Left lung (tissue), 4 donors: ENCODE measurements at regions not wholly inside any gene's neighbourhood (a gene's known extent, or its start where the extent isn't known, plus 50 kb on each side); places are given as distances from the start of the nearest gene placed in this dataset.

Experiments used
- ATAC-seq: fragments of 200-7000 bp; cut with Tn5 transposase; one replicate; pipeline ENCODE4 v1.9.1; 2020; ENCODE audit warnings: moderate library complexity
- DNase-seq, 4 donors: peaks; one replicate each; pipeline ENCODE4 v3.0.0-alpha.2; 2013 to 2020
- H3K27ac ChIP-seq, 2 donors: fragments of 200-600 bp; sonication (generic) in 1 of 2; one replicate each; pipeline versions ENCODE4 v1.5.0 to v1.8.0; 2020 to 2021
- H3K27me3 ChIP-seq, 2 donors: fragments of 200-600 bp; sonication (generic) in 1 of 2; one replicate each; pipeline versions ENCODE4 v1.5.0 to v1.8.0; 2020 to 2021
- H3K36me3 ChIP-seq, 2 donors: fragments of 200-600 bp; sonication (generic) in 1 of 2; one replicate each; pipeline versions ENCODE4 v1.5.0 to v1.8.0; 2020 to 2021
- H3K4me1 ChIP-seq, 2 donors: fragments of 200-600 bp; one replicate each; pipeline ENCODE4 v1.8.0; 2021
- H3K4me3 ChIP-seq, 2 donors: fragments of 200-600 bp; sonication (generic) in 1 of 2; one replicate each; pipeline versions ENCODE4 v1.5.0 to v1.8.0; 2020 to 2021; ENCODE audit warnings: mild to moderate bottlenecking in 1 of 2
- H3K9me3 ChIP-seq, 2 donors: fragments of 200-600 bp; sonication (generic) in 1 of 2; one replicate each; pipeline versions ENCODE4 v1.5.0 to v1.8.0; 2020 to 2021
- CTCF ChIP-seq, 2 donors: fragments of 200-600 bp; sonication (generic) in 1 of 2; IDR thresholded peaks; one replicate each; pipeline versions ENCODE4 v1.5.0 to v1.8.0; 2021; ENCODE audit warnings: antibody characterized with exemption in 2 of 2
- intact Hi-C, 2 donors: fragments of 100-400 bp; cut with DNase I; formaldehyde crosslinking; loops; one replicate each; pipeline versions ENCODE4 v1.11.2 to v1.14.2; 2022
- donor health status: DM: no; HTN: yes; CAD: no.
- donor health status: DM: no; HTN: no; CAD: no.

- intact Hi-C loops = no loop called here
- H3K27me3 ChIP-seq = no peaks in the 10 kb centered on the region
- no peaks in the 10 kb centered on the region for H3K9me3 ChIP-seq
- H3K4me3 ChIP-seq = no peak overlapping the region
- TF ChIP-seq CTCF (IDR thresholded peaks at IDR 0.05) = no peak
- H3K27ac ChIP-seq = no peak overlapping the region
- ATAC-seq (no peak), DNase-seq (no peak)
- no peaks in the 10 kb centered on the region for H3K36me3 ChIP-seq
- peaks cover 0 to 8% of the 10 kb centered on the region in 2 donors for H3K4me1 ChIP-seq
Observed at GRCh38 chr2:8086357-8086756, 595.5 kb upstream of the ID2 start.

- Histone ChIP-seq H3K27me3 (no peaks in the 10 kb centered on the region), H3K9me3 (no peaks in the 10 kb centered on the region), H3K36me3 (no peaks in the 10 kb centered on the region), H3K4me3 (no peak overlapping the region), H3K4me1 (peaks cover 0 to 8% of the 10 kb centered on the region in 2 donors), H3K27ac (no peak overlapping the region)
- ATAC-seq (peak; percentile 53), DNase-seq (no peak)
- TF ChIP-seq CTCF (IDR thresholded peaks at IDR 0.05) = no peak
- intact Hi-C loops = no loop called here
Observed at GRCh38 chr2:8086796-8087479, 594.9 kb upstream of the ID2 start.

- DNase-seq = no peak
- ATAC-seq = no peak
- Histone ChIP-seq H3K27me3 (no peaks in the 10 kb centered on the region), H3K4me1 (peaks cover 0 to 8% of the 10 kb centered on the region in 2 donors), H3K4me3 (no peak overlapping the region), H3K9me3 (no peaks in the 10 kb centered on the region), H3K36me3 (no peaks in the 10 kb centered on the region), H3K27ac (no peak overlapping the region)
- intact Hi-C loops = no loop called here
- no peak for TF ChIP-seq CTCF (IDR thresholded peaks at IDR 0.05)
Observed at GRCh38 chr2:8087480-8087840, 594.4 kb upstream of the ID2 start.

GRCh38 chr2:8088810-8089209 is 593.0 kb upstream of the ID2 start:
- TF ChIP-seq CTCF (IDR thresholded peaks at IDR 0.05) = no peak

GRCh38 chr2:8089596-8089995 is 592.3 kb upstream of the ID2 start:
- Histone ChIP-seq H3K4me1 (peaks cover 0 to 8% of the 10 kb centered on the region in 2 donors), H3K36me3 (no peaks in the 10 kb centered on the region), H3K9me3 (no peaks in the 10 kb centered on the region), H3K27me3 (no peaks in the 10 kb centered on the region), H3K4me3 (no peak overlapping the region), H3K27ac (no peak overlapping the region)
- no peak for DNase-seq
- intact Hi-C loops = no loop called here
- TF ChIP-seq CTCF (IDR thresholded peaks at IDR 0.05) = no peak
- no peak for ATAC-seq

More at GRCh38 chr2:8088810-8089209, 593.0 kb upstream of the ID2 start:
- no peak overlapping the region for H3K4me3 ChIP-seq
- DNase-seq (no peak), ATAC-seq (no peak)
- no peaks in the 10 kb centered on the region for H3K27me3 ChIP-seq
- H3K27ac ChIP-seq = no peak overlapping the region
- H3K9me3 ChIP-seq = no peaks in the 10 kb centered on the region
- peaks cover 0 to 8% of the 10 kb centered on the region in 2 donors for H3K4me1 ChIP-seq
- no peaks in the 10 kb centered on the region for H3K36me3 ChIP-seq
- intact Hi-C loops = no loop called here
